ENCODE measurements at regions not wholly inside any gene's neighbourhood (a gene's known extent, or its start where the extent isn't known, plus 50 kb on each side); places are given as distances from the start of the nearest gene placed in this dataset.

DNA sequence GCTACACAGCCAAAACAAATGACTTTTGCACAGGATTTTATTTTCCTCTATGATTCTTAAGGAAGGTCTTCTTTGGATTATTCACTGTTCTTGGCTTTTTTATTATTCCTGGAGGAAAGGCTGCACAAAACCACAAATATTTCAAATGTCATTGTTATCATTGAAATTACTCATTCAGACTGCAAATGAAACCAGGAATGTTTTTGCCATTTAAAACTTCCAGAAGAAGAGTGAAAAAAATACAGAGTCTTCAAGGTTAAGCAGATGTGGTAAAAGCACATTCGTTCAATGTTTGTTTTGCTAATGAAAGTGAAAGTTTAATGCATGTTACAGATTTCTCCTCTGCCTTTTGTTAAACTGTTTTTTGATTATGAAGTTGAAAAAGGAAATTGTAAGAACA is 238.2 kb downstream of the TLE4 start:
- in situ Hi-C loops (cut with MboI; ENCODE audit: low sequenced_read_pairs, unreplicated experiment): no loop called here
- no peak for DNase-seq (ENCODE audit: low spot score)
- TF ChIP-seq, protein P1, sequence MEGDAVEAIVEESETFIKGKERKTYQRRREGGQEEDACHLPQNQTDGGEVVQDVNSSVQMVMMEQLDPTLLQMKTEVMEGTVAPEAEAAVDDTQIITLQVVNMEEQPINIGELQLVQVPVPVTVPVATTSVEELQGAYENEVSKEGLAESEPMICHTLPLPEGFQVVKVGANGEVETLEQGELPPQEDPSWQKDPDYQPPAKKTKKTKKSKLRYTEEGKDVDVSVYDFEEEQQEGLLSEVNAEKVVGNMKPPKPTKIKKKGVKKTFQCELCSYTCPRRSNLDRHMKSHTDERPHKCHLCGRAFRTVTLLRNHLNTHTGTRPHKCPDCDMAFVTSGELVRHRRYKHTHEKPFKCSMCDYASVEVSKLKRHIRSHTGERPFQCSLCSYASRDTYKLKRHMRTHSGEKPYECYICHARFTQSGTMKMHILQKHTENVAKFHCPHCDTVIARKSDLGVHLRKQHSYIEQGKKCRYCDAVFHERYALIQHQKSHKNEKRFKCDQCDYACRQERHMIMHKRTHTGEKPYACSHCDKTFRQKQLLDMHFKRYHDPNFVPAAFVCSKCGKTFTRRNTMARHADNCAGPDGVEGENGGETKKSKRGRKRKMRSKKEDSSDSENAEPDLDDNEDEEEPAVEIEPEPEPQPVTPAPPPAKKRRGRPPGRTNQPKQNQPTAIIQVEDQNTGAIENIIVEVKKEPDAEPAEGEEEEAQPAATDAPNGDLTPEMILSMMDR (IDR thresholded peaks at IDR 0.05; ENCODE audit: borderline replicate concordance, control extremely low read depth, extremely low read depth, insufficient read depth, missing control alignments): no peak

DNA sequence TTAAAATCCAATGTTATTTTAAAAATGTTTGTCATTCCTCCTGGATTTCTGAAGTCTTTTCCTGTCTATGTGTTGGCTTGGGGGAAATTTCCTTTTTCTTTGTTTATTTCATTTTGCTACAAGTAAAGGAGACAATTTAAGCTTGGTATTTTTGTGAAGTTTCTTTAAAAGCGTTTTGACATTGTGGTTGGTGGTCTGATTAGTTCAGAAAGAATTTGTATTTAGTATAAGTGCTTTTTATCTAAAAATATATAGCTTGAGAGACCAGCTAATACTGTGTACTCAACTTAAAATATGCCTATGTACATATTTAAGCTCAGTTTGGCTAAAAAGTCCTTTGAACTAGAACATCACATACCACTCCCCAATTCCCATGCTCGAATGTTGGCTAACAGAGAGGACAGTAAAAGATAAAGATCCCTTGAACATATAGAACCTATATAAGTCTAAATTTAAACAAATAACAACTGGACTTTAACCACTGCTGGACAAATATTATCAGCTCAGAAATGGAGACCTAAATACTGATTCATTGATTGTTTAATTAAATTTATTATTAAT is 237.6 kb downstream of the TLE4 start:
- TF ChIP-seq, protein P1 (IDR thresholded peaks at IDR 0.05; ENCODE audit: borderline replicate concordance, control extremely low read depth, extremely low read depth, insufficient read depth, missing control alignments): no peak
- DNase-seq (ENCODE audit: low spot score): no peak
- in situ Hi-C loops (cut with MboI; ENCODE audit: low sequenced_read_pairs, unreplicated experiment): no loop called here

DNA sequence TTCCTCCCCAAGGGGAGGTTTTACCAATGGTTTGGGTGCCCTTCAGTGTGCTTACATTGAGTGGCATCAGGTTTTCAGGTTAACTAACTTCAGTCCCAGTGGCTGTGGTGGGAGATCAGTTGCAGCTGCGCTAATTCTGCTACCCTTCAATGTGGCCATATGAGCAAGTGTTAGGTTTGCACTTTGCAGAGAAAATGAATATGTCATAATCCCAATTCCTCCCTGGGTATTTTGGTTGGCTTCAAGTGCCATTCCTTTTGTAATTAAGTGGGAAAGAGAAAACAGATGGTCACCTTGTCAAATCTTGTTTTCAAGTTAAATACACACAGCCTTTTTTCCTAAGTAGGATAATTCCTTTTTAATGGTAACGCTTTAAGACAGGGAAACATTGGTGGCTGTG is 236.2 kb downstream of the TLE4 start:
- no peak for DNase-seq (ENCODE audit: low spot score)
- TF ChIP-seq, protein P1 (IDR thresholded peaks at IDR 0.05; ENCODE audit: borderline replicate concordance, control extremely low read depth, extremely low read depth, insufficient read depth, missing control alignments): no peak
- in situ Hi-C loops (cut with MboI; ENCODE audit: low sequenced_read_pairs, unreplicated experiment): no loop called here

DNA sequence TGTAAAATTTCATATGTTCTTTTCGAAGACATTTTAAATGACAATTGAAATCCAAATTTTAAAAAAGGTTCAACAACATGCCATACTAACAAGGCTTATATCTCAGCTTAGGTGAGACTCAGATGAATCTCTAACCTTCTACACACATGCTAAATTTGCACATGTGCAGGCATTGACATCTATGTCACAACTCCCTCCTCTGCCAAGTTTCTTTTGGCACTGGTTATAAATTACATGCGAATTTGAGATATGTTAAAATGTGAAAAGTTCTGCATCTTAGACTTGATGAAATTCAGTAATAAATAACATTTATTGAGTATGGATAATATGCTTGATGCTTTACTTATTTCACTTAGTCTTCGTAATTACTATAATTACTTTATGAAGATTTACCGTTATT is 234.3 kb downstream of the TLE4 start:
- TF ChIP-seq, protein P1 (IDR thresholded peaks at IDR 0.05; ENCODE audit: borderline replicate concordance, control extremely low read depth, extremely low read depth, insufficient read depth, missing control alignments): no peak
- in situ Hi-C loops (cut with MboI; ENCODE audit: low sequenced_read_pairs, unreplicated experiment): no loop called here
- no peak for DNase-seq (ENCODE audit: low spot score)

DNA sequence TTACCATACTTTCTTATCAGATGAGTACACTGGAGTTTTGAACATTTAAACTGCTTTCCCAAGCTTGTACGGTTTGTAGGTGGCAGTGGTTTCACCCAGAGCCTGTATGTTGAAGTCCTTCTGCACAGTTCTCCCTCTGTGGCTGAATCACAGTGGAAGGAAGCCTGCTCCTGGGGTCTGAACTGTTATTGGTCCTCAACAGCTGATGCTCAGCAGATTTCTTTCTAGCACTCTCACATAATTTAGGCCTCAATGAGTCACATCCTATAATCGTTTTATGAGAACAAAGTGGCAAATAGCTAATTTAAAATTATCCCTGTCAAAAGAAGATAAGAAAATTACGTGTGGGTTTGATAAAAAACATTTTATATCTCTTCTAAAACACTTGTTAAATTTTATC is 229.7 kb downstream of the TLE4 start:
- TF ChIP-seq, protein P1 (IDR thresholded peaks at IDR 0.05; ENCODE audit: borderline replicate concordance, control extremely low read depth, extremely low read depth, insufficient read depth, missing control alignments): no peak
- in situ Hi-C loops (cut with MboI; ENCODE audit: low sequenced_read_pairs, unreplicated experiment): no loop called here
- no peak for DNase-seq (ENCODE audit: low spot score)

DNA sequence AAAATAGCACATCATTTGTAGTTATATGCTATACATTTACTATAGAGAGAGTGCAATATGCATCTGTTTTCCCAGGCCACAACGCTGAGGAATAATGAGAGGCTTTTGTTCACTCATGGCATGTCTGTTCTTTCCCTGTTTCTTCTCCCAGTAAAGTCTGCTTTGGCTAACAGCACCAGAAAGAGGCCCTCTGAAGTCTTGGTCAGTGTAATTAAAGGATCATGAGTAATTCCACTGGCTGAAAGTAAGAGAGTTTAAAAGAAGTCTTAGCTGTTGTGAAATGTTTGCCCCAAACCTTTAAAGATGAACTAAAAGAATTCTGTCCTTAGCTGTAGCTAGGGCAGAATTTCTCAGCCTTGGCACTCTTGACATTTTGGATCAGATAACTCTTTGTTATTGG is 228.8 kb downstream of the TLE4 start:
- in situ Hi-C loops (cut with MboI; ENCODE audit: low sequenced_read_pairs, unreplicated experiment): no loop called here
- DNase-seq (ENCODE audit: low spot score): no peak
- TF ChIP-seq, protein P1 (IDR thresholded peaks at IDR 0.05; ENCODE audit: borderline replicate concordance, control extremely low read depth, extremely low read depth, insufficient read depth, missing control alignments): no peak

Measured in GM13976 (cell line).